ENCODE measurements at regions not wholly inside any gene's neighbourhood (a gene's known extent, or its start where the extent isn't known, plus 50 kb on each side); places are given as distances from the start of the nearest gene placed in this dataset.

GRCh38 chr1:213745451-213745850, 242.3 kb upstream of the PROX1 start:
- no peaks in the 10 kb centered on the region for H3K4me1 ChIP-seq (ENCODE audit: insufficient read depth, low read length)
- no peak overlapping the region for H3K4me3 Mint-ChIP-seq
- no peaks in the 10 kb centered on the region for H3K4me1 Mint-ChIP-seq (ENCODE audit: low read depth)
- ChIA-PET CTCF (no interaction called here), POLR2A (no interaction called here)
- H3K27ac Mint-ChIP-seq, result no peak overlapping the region
- H3K36me3 ChIP-seq (ENCODE audit: insufficient read depth, low read length), result no peaks in the 10 kb centered on the region
- no peaks in the 10 kb centered on the region for H3K36me3 Mint-ChIP-seq (ENCODE audit: low read depth)
- peaks cover 0 to 3% of the 10 kb centered on the region in 2 experiments for H3K9me3 ChIP-seq (ENCODE audit: control insufficient read depth in 1 of 2, insufficient read depth in 1 of 2, low read length in 2 of 2)
- TF ChIP-seq CTCF (IDR thresholded peaks at IDR 0.05), result no peak
- no peaks in the 10 kb centered on the region for H3K9me3 Mint-ChIP-seq
- H3K27ac ChIP-seq (ENCODE audit: low read depth in 1 of 2, low read length in 2 of 2), result no peak overlapping the region
- DNase-seq, result no peak
- no peak overlapping the region for H3K4me3 ChIP-seq (ENCODE audit: low read length)
- no peaks in the 10 kb centered on the region for H3K27me3 Mint-ChIP-seq
- intact Hi-C loops (cut with DNase I, micrococcal nuclease), result no loop called here
- ATAC-seq (ENCODE audit: poor library complexity), result no peak
- no peaks in the 10 kb centered on the region for H3K27me3 ChIP-seq (ENCODE audit: control insufficient read depth in 1 of 2, insufficient read depth in 2 of 2, low read length in 2 of 2)

GRCh38 chr1:213749558-213749957, 238.2 kb upstream of the PROX1 start:
- CTCF ChIA-PET, result no interaction called here

GRCh38 chr1:213750231-213751063, 237.3 kb upstream of the PROX1 start:
- ChIA-PET CTCF (no interaction called here), POLR2A (no interaction called here)
- H3K27ac ChIP-seq (ENCODE audit: low read depth in 1 of 2, low read length in 2 of 2), result no peak overlapping the region
- no peaks in the 10 kb centered on the region for H3K36me3 ChIP-seq (ENCODE audit: insufficient read depth, low read length)
- no peak overlapping the region for H3K4me3 Mint-ChIP-seq
- no peak for TF ChIP-seq CTCF (IDR thresholded peaks at IDR 0.05)
- no peaks in the 10 kb centered on the region for H3K36me3 Mint-ChIP-seq (ENCODE audit: low read depth)
- peaks cover 0 to 3% of the 10 kb centered on the region in 2 experiments for H3K27me3 ChIP-seq (ENCODE audit: control insufficient read depth in 1 of 2, insufficient read depth in 2 of 2, low read length in 2 of 2)
- no peak overlapping the region for H3K4me3 ChIP-seq (ENCODE audit: low read length)
- H3K9me3 ChIP-seq (ENCODE audit: control insufficient read depth in 1 of 2, insufficient read depth in 1 of 2, low read length in 2 of 2), result no peaks in the 10 kb centered on the region
- no peaks in the 10 kb centered on the region for H3K27me3 Mint-ChIP-seq
- intact Hi-C loops (cut with DNase I, micrococcal nuclease), result no loop called here
- H3K27ac Mint-ChIP-seq, result no peak overlapping the region
- no peaks in the 10 kb centered on the region for H3K4me1 Mint-ChIP-seq (ENCODE audit: low read depth)
- no peak for ATAC-seq (ENCODE audit: poor library complexity)
- DNase-seq, result no peak
- H3K9me3 Mint-ChIP-seq, result no peaks in the 10 kb centered on the region
- no peaks in the 10 kb centered on the region for H3K4me1 ChIP-seq (ENCODE audit: insufficient read depth, low read length)

More at GRCh38 chr1:213749558-213749957, 238.2 kb upstream of the PROX1 start:
- no peaks in the 10 kb centered on the region for H3K36me3 ChIP-seq (ENCODE audit: insufficient read depth, low read length)
- no peak overlapping the region for H3K4me3 ChIP-seq (ENCODE audit: low read length)
- intact Hi-C loops (cut with DNase I, micrococcal nuclease), result no loop called here
- Mint-ChIP-seq H3K9me3 (no peaks in the 10 kb centered on the region), H3K27me3 (no peaks in the 10 kb centered on the region), H3K36me3 (ENCODE audit: low read depth) (no peaks in the 10 kb centered on the region), H3K4me1 (ENCODE audit: low read depth) (no peaks in the 10 kb centered on the region), H3K27ac (no peak overlapping the region), H3K4me3 (no peak overlapping the region)
- TF ChIP-seq CTCF (IDR thresholded peaks at IDR 0.05), result no peak
- no peak for DNase-seq
- no peak for ATAC-seq (ENCODE audit: poor library complexity)
- peaks cover 0 to 3% of the 10 kb centered on the region in 2 experiments for H3K27me3 ChIP-seq (ENCODE audit: control insufficient read depth in 1 of 2, insufficient read depth in 2 of 2, low read length in 2 of 2)
- POLR2A ChIA-PET, result no interaction called here
- no peaks in the 10 kb centered on the region for H3K4me1 ChIP-seq (ENCODE audit: insufficient read depth, low read length)
- H3K27ac ChIP-seq (ENCODE audit: low read depth in 1 of 2, low read length in 2 of 2), result no peak overlapping the region
- H3K9me3 ChIP-seq (ENCODE audit: control insufficient read depth in 1 of 2, insufficient read depth in 1 of 2, low read length in 2 of 2), result no peaks in the 10 kb centered on the region

Measured in CD4-positive, alpha-beta T cell (primary cell).